HEK293 (cell line): ENCODE measurements at regions not wholly inside any gene's neighbourhood (a gene's known extent, or its start where the extent isn't known, plus 50 kb on each side); places are given as distances from the start of the nearest gene placed in this dataset.

ENCODE experiments used
- CTCF ChIA-PET: fragments of 350-600 bp; formaldehyde crosslinking; extraction: SDS; loops from one replicate; lab custom pipeline; 2021; ENCODE audit warnings: antibody characterized with exemption; lab: Yijun Ruan, JAX
- POLR2A ChIA-PET: fragments of 300-600 bp; formaldehyde crosslinking; extraction: SDS; loops from one replicate; lab custom pipeline; 2020; ENCODE audit warnings: antibody characterized with exemption, inconsistent platforms; lab: Yijun Ruan, JAX
- H3K27ac ChIP-seq: fragments of 200-500 bp; sonication (Bioruptor generic); 2 replicates; pipeline ENCODE4 v1.5.1; 2014; ENCODE audit warnings: low read depth, low read length, control low read depth, inconsistent platforms; ENCODE audit errors: extremely low read depth
- H3K36me3 ChIP-seq, 2 experiments: fragments of 200-500 bp in 1 of 2; sonication (Bioruptor generic) in 1 of 2; 1 replicate in 1 of 2; 2 replicates in 1 of 2; pipeline ENCODE4 v1.5.1; 2014 to 2017; ENCODE audit warnings: inconsistent platforms in 2 of 2, low read length in 2 of 2; ENCODE audit not compliant: control insufficient read depth in 2 of 2, insufficient read depth in 1 of 2
- H3K4me1 ChIP-seq: fragments of 200-500 bp; sonication (Bioruptor generic); 2 replicates; pipeline ENCODE4 v1.5.1; 2014; ENCODE audit warnings: mild to moderate bottlenecking, low read length, inconsistent platforms; ENCODE audit not compliant: control insufficient read depth, insufficient read depth
- H3K4me3 ChIP-seq: 2 replicates; pipeline ENCODE4 v1.5.1; 2011; ENCODE audit warnings: low read depth, mild to moderate bottlenecking, control low read depth, low read length, moderate library complexity
- H3K9me3 ChIP-seq: fragments of 200-500 bp; sonication (Bioruptor generic); 2 replicates; pipeline ENCODE4 v1.5.1; 2014; ENCODE audit warnings: low read depth, low read length, inconsistent platforms; ENCODE audit not compliant: control insufficient read depth, insufficient read depth
- EGR2 ChIP-seq: fragments of 450-650 bp; formaldehyde crosslinking; IDR thresholded peaks from 2 replicates; pipeline ENCODE4 v1.5.1; 2016; ENCODE audit warnings: low read depth, missing biosample characterization, missing genetic modification characterization
- OSR2 ChIP-seq: fragments of 450-650 bp; formaldehyde crosslinking; IDR thresholded peaks from 2 replicates; pipeline ENCODE4 v1.5.1; 2016; ENCODE audit warnings: missing biosample characterization, missing genetic modification characterization
- ZBTB7A ChIP-seq: fragments of 450-650 bp; formaldehyde crosslinking; IDR thresholded peaks from 2 replicates; pipeline ENCODE4 v1.5.1; 2016; ENCODE audit warnings: low read depth, missing biosample characterization, missing genetic modification characterization
- ZFP3 ChIP-seq: fragments of 450-650 bp; formaldehyde crosslinking; IDR thresholded peaks from 2 replicates; pipeline ENCODE4 v1.5.1; 2016; ENCODE audit warnings: low read depth, missing biosample characterization, missing genetic modification characterization
- ZFP41 ChIP-seq: fragments of 450-650 bp; formaldehyde crosslinking; IDR thresholded peaks from 2 replicates; pipeline ENCODE4 v1.5.1; 2016; ENCODE audit warnings: missing biosample characterization, missing genetic modification characterization, borderline replicate concordance
- ZIC2 ChIP-seq: fragments of 450-650 bp; formaldehyde crosslinking; IDR thresholded peaks from 2 replicates; pipeline ENCODE4 v1.5.1; 2016; ENCODE audit warnings: missing biosample characterization, missing genetic modification characterization
- ZNF248 ChIP-seq: fragments of 450-650 bp; formaldehyde crosslinking; IDR thresholded peaks from 2 replicates; pipeline ENCODE4 v1.5.1; 2017; ENCODE audit warnings: missing biosample characterization, missing genetic modification characterization
- ZNF366 ChIP-seq: fragments of 450-650 bp; formaldehyde crosslinking; conservative IDR thresholded peaks from 2 replicates; pipeline ENCODE4 v1.5.1; 2016; ENCODE audit warnings: missing biosample characterization, missing genetic modification characterization
- ZNF423 ChIP-seq: fragments of 450-650 bp; formaldehyde crosslinking; IDR thresholded peaks from 2 replicates; pipeline ENCODE4 v1.5.1; 2016; ENCODE audit warnings: missing biosample characterization, missing genetic modification characterization
- ZNF521 ChIP-seq: fragments of 450-650 bp; formaldehyde crosslinking; IDR thresholded peaks from 2 replicates; pipeline ENCODE4 v1.5.1; 2017; ENCODE audit warnings: missing biosample characterization, mild to moderate bottlenecking, missing genetic modification characterization
- ZNF629 ChIP-seq: fragments of 450-650 bp; formaldehyde crosslinking; IDR thresholded peaks from 2 replicates; pipeline ENCODE4 v1.5.1; 2017; ENCODE audit warnings: missing biosample characterization, missing genetic modification characterization
- ZNF701 ChIP-seq: fragments of 450-650 bp; formaldehyde crosslinking; IDR thresholded peaks from 2 replicates; pipeline ENCODE4 v1.5.1; 2016; ENCODE audit warnings: missing biosample characterization, missing genetic modification characterization
- ZNF76 ChIP-seq: fragments of 450-650 bp; formaldehyde crosslinking; IDR thresholded peaks from 2 replicates; pipeline ENCODE4; 2016; ENCODE audit warnings: low read depth, missing biosample characterization, missing genetic modification characterization, borderline replicate concordance
- ZNF792 ChIP-seq: fragments of 450-650 bp; formaldehyde crosslinking; IDR thresholded peaks from 2 replicates; pipeline ENCODE4 v1.5.1; 2016; ENCODE audit warnings: missing biosample characterization, missing genetic modification characterization
- ZXDB ChIP-seq: fragments of 450-650 bp; formaldehyde crosslinking; IDR thresholded peaks from 2 replicates; pipeline ENCODE4 v1.5.1; 2016; ENCODE audit warnings: missing biosample characterization, missing genetic modification characterization
- TF ChIP-seq, protein P1 (sequence below): fragments of 450-650 bp; formaldehyde crosslinking; IDR thresholded peaks from 2 replicates; pipeline ENCODE4 v1.5.1; 2016; ENCODE audit warnings: missing biosample characterization, missing genetic modification characterization
- TF ChIP-seq, protein P2 (sequence below): fragments of 450-650 bp; formaldehyde crosslinking; IDR thresholded peaks from 2 replicates; pipeline ENCODE4 v1.5.1; 2017; ENCODE audit warnings: missing biosample characterization, missing genetic modification characterization
- TF ChIP-seq, protein P3 (sequence below): fragments of 450-650 bp; formaldehyde crosslinking; IDR thresholded peaks from 2 replicates; pipeline ENCODE4; 2016; ENCODE audit warnings: missing biosample characterization, missing genetic modification characterization
- TF ChIP-seq, protein P4 (sequence below): sonication (generic); formaldehyde crosslinking; IDR thresholded peaks from 2 replicates; pipeline ENCODE4 v1.8.1; 2022; ENCODE audit warnings: mild to moderate bottlenecking, moderate library complexity, missing genetic modification reagents
- TF ChIP-seq, protein P5 (sequence below): fragments of 450-650 bp; formaldehyde crosslinking; IDR thresholded peaks from 2 replicates; pipeline ENCODE4 v1.5.1; 2016; ENCODE audit warnings: missing biosample characterization, missing genetic modification characterization, low read depth
- TF ChIP-seq, protein P6 (sequence below): fragments of 450-650 bp; formaldehyde crosslinking; IDR thresholded peaks from 2 replicates; pipeline ENCODE4 v1.5.1; 2016; ENCODE audit warnings: missing biosample characterization, missing genetic modification characterization

DNA sequence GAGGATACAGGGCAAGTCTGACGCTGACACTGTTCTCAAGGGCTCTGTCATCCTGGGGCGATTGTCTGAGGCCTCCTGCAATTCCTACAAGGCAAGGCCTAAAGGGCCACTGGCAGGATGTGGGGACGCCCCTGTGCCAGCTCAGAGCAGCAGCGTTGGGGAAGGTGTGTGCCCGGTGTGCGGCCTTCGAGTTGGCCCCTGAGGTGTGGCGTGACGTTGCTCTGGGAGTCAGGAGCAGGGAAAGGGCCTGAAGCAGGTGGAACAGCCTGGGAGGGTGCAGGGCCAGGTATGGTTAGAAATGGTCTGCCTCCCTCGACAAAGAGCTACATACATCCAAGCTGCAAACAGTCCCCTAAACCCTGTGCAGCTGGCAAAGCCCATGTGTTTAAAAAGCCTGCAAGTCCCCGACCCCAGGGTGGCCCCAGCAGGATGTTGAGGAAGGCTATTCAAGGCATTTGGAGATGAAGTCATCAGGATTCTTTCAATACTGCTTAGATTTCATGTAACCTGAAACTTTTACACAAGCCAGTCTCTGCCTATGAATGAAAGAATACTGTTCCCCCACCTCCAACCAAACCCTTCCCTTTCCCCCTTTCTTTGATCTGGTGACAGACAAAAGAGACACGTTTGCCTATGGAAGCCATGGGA, 142.5 kb upstream of the TNS3 start:
- H3K9me3 ChIP-seq, result no peaks in the 10 kb centered on the region
- H3K36me3 ChIP-seq, result no peaks in the 10 kb centered on the region
- ChIA-PET CTCF (interaction anchor here (0.6 kb wide), 1 partner anchor 38 kb away, joined by 3 read pairs; no protein-coding TSS in a partner anchor), POLR2A (no interaction called here)
- H3K4me3 ChIP-seq, result no peak overlapping the region
- TF ChIP-seq, protein P1, sequence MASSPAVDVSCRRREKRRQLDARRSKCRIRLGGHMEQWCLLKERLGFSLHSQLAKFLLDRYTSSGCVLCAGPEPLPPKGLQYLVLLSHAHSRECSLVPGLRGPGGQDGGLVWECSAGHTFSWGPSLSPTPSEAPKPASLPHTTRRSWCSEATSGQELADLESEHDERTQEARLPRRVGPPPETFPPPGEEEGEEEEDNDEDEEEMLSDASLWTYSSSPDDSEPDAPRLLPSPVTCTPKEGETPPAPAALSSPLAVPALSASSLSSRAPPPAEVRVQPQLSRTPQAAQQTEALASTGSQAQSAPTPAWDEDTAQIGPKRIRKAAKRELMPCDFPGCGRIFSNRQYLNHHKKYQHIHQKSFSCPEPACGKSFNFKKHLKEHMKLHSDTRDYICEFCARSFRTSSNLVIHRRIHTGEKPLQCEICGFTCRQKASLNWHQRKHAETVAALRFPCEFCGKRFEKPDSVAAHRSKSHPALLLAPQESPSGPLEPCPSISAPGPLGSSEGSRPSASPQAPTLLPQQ (tag by site-specific recombination), result 0 out of 2 replicates have a peak, but pooled peaks have one; percentile 28
- TF ChIP-seq ZIC2 (tag by site-specific recombination) (peak; percentile 24; the same call in 1 of the 2 replicates), ZNF792 (no peak), EGR2 (tag by site-specific recombination) (no peak), OSR2 (tag by site-specific recombination) (no peak), ZXDB (tag by site-specific recombination) (no peak), ZBTB7A (no peak), ZNF76 (tag by site-specific recombination) (no peak), ZNF423 (tag by site-specific recombination) (no peak), ZNF521 (tag by site-specific recombination) (no peak), ZNF366 (peak; percentile 48), ZNF701 (tag by site-specific recombination) (no peak), ZFP41 (tag by site-specific recombination) (no peak), ZNF629 (0 out of 2 replicates have a peak, but pooled peaks have one; percentile 11), ZFP3 (tag by site-specific recombination) (no peak), ZNF248 (tag by site-specific recombination) (no peak)
- TF ChIP-seq, protein P2, sequence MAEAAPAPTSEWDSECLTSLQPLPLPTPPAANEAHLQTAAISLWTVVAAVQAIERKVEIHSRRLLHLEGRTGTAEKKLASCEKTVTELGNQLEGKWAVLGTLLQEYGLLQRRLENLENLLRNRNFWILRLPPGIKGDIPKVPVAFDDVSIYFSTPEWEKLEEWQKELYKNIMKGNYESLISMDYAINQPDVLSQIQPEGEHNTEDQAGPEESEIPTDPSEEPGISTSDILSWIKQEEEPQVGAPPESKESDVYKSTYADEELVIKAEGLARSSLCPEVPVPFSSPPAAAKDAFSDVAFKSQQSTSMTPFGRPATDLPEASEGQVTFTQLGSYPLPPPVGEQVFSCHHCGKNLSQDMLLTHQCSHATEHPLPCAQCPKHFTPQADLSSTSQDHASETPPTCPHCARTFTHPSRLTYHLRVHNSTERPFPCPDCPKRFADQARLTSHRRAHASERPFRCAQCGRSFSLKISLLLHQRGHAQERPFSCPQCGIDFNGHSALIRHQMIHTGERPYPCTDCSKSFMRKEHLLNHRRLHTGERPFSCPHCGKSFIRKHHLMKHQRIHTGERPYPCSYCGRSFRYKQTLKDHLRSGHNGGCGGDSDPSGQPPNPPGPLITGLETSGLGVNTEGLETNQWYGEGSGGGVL, result peak; percentile 71
- TF ChIP-seq, protein P3, sequence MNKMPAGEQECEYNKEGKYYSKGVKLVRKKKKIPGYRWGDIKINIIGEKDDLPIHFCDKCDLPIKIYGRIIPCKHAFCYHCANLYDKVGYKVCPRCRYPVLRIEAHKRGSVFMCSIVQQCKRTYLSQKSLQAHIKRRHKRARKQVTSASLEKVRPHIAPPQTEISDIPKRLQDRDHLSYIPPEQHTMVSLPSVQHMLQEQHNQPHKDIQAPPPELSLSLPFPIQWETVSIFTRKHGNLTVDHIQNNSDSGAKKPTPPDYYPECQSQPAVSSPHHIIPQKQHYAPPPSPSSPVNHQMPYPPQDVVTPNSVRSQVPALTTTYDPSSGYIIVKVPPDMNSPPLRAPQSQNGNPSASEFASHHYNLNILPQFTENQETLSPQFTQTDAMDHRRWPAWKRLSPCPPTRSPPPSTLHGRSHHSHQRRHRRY (tag by site-specific recombination), result no peak
- TF ChIP-seq, protein P4, sequence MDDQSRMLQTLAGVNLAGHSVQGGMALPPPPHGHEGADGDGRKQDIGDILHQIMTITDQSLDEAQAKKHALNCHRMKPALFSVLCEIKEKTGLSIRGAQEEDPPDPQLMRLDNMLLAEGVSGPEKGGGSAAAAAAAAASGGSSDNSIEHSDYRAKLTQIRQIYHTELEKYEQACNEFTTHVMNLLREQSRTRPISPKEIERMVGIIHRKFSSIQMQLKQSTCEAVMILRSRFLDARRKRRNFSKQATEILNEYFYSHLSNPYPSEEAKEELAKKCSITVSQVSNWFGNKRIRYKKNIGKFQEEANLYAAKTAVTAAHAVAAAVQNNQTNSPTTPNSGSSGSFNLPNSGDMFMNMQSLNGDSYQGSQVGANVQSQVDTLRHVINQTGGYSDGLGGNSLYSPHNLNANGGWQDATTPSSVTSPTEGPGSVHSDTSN, result 0 out of 2 replicates have a peak, but pooled peaks have one; percentile 48
- TF ChIP-seq, protein P5, sequence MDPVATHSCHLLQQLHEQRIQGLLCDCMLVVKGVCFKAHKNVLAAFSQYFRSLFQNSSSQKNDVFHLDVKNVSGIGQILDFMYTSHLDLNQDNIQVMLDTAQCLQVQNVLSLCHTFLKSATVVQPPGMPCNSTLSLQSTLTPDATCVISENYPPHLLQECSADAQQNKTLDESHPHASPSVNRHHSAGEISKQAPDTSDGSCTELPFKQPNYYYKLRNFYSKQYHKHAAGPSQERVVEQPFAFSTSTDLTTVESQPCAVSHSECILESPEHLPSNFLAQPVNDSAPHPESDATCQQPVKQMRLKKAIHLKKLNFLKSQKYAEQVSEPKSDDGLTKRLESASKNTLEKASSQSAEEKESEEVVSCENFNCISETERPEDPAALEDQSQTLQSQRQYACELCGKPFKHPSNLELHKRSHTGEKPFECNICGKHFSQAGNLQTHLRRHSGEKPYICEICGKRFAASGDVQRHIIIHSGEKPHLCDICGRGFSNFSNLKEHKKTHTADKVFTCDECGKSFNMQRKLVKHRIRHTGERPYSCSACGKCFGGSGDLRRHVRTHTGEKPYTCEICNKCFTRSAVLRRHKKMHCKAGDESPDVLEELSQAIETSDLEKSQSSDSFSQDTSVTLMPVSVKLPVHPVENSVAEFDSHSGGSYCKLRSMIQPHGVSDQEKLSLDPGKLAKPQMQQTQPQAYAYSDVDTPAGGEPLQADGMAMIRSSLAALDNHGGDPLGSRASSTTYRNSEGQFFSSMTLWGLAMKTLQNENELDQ (tag by site-specific recombination), result no peak
- TF ChIP-seq, protein P6, sequence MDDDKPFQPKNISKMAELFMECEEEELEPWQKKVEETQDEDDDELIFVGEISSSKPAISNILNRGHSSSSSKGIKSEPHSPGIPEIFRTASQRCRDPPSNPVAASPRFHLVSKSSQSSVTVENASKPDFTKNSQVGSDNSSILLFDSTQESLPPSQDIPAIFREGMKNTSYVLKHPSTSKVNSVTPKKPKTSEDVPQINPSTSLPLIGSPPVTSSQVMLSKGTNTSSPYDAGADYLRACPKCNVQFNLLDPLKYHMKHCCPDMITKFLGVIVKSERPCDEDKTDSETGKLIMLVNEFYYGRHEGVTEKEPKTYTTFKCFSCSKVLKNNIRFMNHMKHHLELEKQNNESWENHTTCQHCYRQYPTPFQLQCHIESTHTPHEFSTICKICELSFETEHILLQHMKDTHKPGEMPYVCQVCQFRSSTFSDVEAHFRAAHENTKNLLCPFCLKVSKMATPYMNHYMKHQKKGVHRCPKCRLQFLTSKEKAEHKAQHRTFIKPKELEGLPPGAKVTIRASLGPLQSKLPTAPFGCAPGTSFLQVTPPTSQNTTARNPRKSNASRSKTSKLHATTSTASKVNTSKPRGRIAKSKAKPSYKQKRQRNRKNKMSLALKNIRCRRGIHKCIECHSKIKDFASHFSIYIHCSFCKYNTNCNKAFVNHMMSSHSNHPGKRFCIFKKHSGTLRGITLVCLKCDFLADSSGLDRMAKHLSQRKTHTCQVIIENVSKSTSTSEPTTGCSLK (tag by site-specific recombination), result no peak
- no peaks in the 10 kb centered on the region; the same call in 1 of the 2 replicates for H3K4me1 ChIP-seq
- H3K27ac ChIP-seq, result no peak overlapping the region
